WERI-Rb-1 (cell line): ENCODE measurements at regions not wholly inside any gene's neighbourhood (a gene's known extent, or its start where the extent isn't known, plus 50 kb on each side); places are given as distances from the start of the nearest gene placed in this dataset.

Experiments
- DNase-seq: peaks from one replicate; pipeline ENCODE4 v3.0.0-alpha.2; 2020
- H3K27ac ChIP-seq: fragments of 250-450 bp; sonication (Bioruptor Pico); 2 replicates; pipeline ENCODE4 v1.5.1; 2020; ENCODE audit warnings: mild to moderate bottlenecking, moderate library complexity
- H3K27me3 ChIP-seq: fragments of 250-450 bp; sonication (Bioruptor Pico); 2 replicates; pipeline ENCODE4 v1.5.1; 2021; ENCODE audit warnings: mild to moderate bottlenecking, low read depth, moderate library complexity; ENCODE audit not compliant: insufficient read depth, severe bottlenecking
- H3K36me3 ChIP-seq: fragments of 250-450 bp; sonication (Bioruptor Pico); 2 replicates; pipeline ENCODE4 v1.5.1; 2020; ENCODE audit warnings: mild to moderate bottlenecking, moderate library complexity
- H3K4me3 ChIP-seq: 2 replicates; pipeline ENCODE4 v1.5.1; 2011; ENCODE audit warnings: low read depth, mild to moderate bottlenecking, control low read depth, low read length
- H3K9me3 ChIP-seq: fragments of 250-450 bp; sonication (Bioruptor Pico); 2 replicates; pipeline ENCODE4 v1.5.1; 2021; ENCODE audit warnings: mild to moderate bottlenecking, moderate library complexity; ENCODE audit not compliant: severe bottlenecking
- TF ChIP-seq, protein P1 (sequence below): IDR thresholded peaks from 2 replicates; pipeline ENCODE4 v1.5.1; 2011; ENCODE audit warnings: low read depth, mild to moderate bottlenecking, control low read depth, inconsistent platforms, low read length

DNA sequence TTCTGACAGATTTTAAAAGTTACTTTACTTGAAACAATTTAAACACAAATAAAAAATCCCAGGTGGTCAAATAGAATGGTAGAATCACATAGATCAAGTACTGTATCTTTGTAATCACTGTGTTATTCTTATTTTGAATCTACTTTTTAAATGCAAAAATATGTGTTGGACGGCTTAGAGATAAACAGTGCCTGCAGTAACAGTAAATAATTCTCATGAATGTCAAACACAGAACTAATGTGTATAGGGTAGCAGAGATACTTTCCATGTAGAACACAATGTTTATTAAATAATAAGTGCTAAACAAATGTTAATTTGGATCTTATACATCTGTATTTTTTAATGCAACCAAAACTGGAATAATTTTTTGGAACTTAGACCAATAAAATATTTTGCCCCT lies 1199.4 kb downstream of the SORCS1 start:
- TF ChIP-seq, protein P1, sequence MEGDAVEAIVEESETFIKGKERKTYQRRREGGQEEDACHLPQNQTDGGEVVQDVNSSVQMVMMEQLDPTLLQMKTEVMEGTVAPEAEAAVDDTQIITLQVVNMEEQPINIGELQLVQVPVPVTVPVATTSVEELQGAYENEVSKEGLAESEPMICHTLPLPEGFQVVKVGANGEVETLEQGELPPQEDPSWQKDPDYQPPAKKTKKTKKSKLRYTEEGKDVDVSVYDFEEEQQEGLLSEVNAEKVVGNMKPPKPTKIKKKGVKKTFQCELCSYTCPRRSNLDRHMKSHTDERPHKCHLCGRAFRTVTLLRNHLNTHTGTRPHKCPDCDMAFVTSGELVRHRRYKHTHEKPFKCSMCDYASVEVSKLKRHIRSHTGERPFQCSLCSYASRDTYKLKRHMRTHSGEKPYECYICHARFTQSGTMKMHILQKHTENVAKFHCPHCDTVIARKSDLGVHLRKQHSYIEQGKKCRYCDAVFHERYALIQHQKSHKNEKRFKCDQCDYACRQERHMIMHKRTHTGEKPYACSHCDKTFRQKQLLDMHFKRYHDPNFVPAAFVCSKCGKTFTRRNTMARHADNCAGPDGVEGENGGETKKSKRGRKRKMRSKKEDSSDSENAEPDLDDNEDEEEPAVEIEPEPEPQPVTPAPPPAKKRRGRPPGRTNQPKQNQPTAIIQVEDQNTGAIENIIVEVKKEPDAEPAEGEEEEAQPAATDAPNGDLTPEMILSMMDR, result no peak
- no peak overlapping the region for H3K27ac ChIP-seq

DNA sequence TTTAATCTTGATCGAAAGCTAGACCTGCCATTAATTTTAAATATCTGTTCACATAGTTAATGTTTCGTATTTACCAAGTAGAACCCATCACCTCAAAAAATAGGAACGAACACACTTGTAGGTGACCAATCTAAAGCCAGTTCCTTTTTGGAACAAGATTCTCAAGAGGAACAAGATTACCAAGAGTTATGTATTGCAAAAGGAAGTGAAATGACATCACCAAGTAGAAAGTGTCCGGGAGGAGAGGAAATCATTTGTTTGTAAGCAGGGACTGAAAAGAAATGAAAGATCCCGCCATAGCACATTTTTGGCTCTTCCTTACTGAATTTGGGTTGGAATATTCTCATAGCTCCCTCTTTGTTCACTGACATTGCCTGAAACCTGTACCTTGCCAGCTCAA lies 1200.5 kb downstream of the SORCS1 start:
- H3K36me3 ChIP-seq, result no peaks in the 10 kb centered on the region
- no peaks in the 10 kb centered on the region for H3K9me3 ChIP-seq
- TF ChIP-seq, protein P1, result no peak
- no peak overlapping the region for H3K4me3 ChIP-seq
- no peak for DNase-seq
- H3K27me3 ChIP-seq, result no peaks in the 10 kb centered on the region
- no peak overlapping the region for H3K27ac ChIP-seq

More for the DNA sequence above, 1199.4 kb downstream of the SORCS1 start:
- Histone ChIP-seq H3K36me3 (no peaks in the 10 kb centered on the region), H3K27me3 (no peaks in the 10 kb centered on the region), H3K4me3 (no peak overlapping the region), H3K9me3 (no peaks in the 10 kb centered on the region)
- DNase-seq, result no peak

DNA sequence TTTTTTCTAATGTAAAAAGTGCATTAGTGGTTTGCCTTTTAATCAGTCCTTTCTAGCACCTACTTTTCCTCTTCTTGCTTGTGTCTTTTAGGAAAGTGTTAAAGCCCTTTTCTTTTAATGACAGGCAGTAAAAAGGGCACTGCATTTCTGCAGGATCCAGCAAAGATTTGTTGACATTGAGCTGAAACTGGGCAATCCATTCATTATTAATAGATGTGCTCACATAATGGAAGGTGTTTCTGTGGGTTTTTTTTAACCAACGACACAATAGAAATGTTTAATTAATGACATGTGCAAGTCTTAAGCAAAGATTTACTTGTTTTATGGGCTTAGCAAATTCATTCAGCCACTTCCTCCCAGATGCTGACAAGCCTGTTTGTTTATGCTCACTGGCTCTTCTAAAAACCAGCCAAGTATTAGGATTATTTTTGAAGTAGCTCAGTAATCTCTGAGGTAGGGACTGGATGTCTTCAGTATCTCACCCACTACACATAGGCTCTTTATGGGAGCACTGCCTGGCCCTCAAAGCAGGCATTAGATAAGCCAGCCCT lies 1201.1 kb downstream of the SORCS1 start:
- DNase-seq, result no peak

DNA sequence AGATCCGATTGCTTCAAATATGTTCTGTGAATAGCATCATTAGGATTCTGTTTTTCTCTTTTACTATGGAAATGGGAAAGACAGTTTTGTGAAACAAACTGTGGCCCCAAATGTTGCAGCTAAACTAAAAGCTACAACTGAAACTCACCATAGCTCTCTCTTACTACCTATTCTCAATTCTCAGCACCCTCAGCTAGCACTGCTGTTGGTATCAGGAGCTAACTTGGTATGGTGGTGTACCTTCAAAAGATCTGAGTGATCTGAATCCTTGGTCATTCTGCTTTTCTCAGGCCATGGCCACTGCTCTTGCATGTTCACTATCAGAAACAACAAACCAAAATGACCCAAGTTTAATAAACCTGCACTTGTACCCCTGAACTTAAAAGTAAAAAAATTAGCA lies 1208.0 kb downstream of the SORCS1 start:
- DNase-seq, result no peak
- no peaks in the 10 kb centered on the region for H3K9me3 ChIP-seq
- no peak overlapping the region for H3K4me3 ChIP-seq
- H3K27ac ChIP-seq, result no peak overlapping the region
- no peaks in the 10 kb centered on the region for H3K27me3 ChIP-seq
- TF ChIP-seq, protein P1, result no peak
- no peaks in the 10 kb centered on the region for H3K36me3 ChIP-seq

More for the DNA sequence above, 1201.1 kb downstream of the SORCS1 start:
- H3K4me3 ChIP-seq, result no peak overlapping the region
- H3K36me3 ChIP-seq, result no peaks in the 10 kb centered on the region
- H3K27ac ChIP-seq, result no peak overlapping the region
- no peaks in the 10 kb centered on the region for H3K27me3 ChIP-seq
- TF ChIP-seq, protein P1, result no peak
- H3K9me3 ChIP-seq, result no peaks in the 10 kb centered on the region

DNA sequence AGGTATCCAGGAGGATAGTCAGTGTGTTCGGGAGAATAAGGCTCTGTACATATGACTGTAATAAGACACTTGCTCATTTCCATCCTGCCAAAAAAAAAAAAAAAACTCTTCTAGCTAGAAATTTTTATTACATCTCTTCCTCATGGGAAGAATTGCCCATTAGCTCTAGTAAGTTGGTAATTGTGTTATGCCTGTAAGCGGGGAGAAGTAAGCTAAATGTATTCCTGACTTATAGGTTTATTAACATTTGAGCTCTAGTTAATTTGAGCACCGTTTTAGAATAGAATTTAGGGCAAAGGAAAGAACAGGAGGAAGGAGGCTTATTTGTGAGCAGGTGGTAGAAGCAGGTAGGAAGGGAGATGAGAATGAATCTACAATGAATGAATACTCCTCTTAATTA lies 1210.6 kb downstream of the SORCS1 start:
- TF ChIP-seq, protein P1, result no peak
- DNase-seq, result no peak
- H3K36me3 ChIP-seq, result no peaks in the 10 kb centered on the region
- H3K9me3 ChIP-seq, result no peaks in the 10 kb centered on the region
- H3K27me3 ChIP-seq, result no peaks in the 10 kb centered on the region
- no peak overlapping the region for H3K27ac ChIP-seq
- H3K4me3 ChIP-seq, result no peak overlapping the region

DNA sequence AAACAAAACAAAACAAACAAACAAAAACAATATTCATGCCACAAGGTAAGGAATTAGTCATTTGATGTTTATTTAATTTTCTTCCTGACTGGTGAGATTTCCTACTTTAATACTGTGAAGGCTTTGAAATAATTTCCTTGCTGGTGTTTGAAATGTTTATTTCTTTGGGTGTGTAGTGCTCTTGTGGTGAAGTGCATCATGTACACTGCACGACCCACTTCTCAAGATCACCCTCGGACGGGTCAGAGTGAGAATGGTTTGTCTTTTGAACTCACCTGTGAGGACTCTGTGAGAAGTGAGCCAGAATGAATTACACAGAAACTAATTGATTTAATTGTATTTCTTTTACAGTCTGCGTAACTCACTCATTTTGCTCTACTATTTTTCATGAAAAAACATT lies 1211.5 kb downstream of the SORCS1 start:
- TF ChIP-seq, protein P1, result no peak
- Histone ChIP-seq H3K9me3 (no peaks in the 10 kb centered on the region), H3K27ac (no peak overlapping the region), H3K4me3 (no peak overlapping the region), H3K27me3 (no peaks in the 10 kb centered on the region), H3K36me3 (no peaks in the 10 kb centered on the region)
- no peak for DNase-seq
